Fibroblast of lung (primary cell): ENCODE measurements at regions not wholly inside any gene's neighbourhood (a gene's known extent, or its start where the extent isn't known, plus 50 kb on each side); places are given as distances from the start of the nearest gene placed in this dataset.

Source experiments
- DNase-seq, 2 donors: peaks; one replicate each; pipeline versions ENCODE4 v3.0.0 to v3.0.0-alpha.2; 2010; ENCODE audit warnings: low read depth in 2 of 2
- H2AFZ ChIP-seq: 2 replicates; pipeline ENCODE4 v1.5.1; 2012; ENCODE audit warnings: low read length, control low read depth, inconsistent platforms
- H3K27ac ChIP-seq: 2 replicates; pipeline ENCODE4 v1.5.1; 2011; ENCODE audit warnings: low read length, control low read depth; ENCODE audit not compliant: insufficient read depth
- H3K27me3 ChIP-seq: 2 replicates; pipeline ENCODE4 v1.5.1; 2011; ENCODE audit warnings: mild to moderate bottlenecking, low read length; ENCODE audit not compliant: control insufficient read depth, insufficient read depth
- H3K36me3 ChIP-seq: 2 replicates; pipeline ENCODE4 v1.5.1; 2011; ENCODE audit warnings: low read length; ENCODE audit not compliant: control insufficient read depth, insufficient read depth
- H3K4me1 ChIP-seq: 2 replicates; pipeline ENCODE4 v1.5.1; 2011; ENCODE audit warnings: low read length; ENCODE audit not compliant: control insufficient read depth, insufficient read depth; ENCODE audit errors: extremely low read depth
- H3K4me2 ChIP-seq: 2 replicates; pipeline ENCODE4 v1.5.1; 2011; ENCODE audit warnings: low read length, control low read depth; ENCODE audit not compliant: insufficient read depth; ENCODE audit errors: extremely low read depth
- H3K4me3 ChIP-seq, 4 experiments: fragments of 200-600 bp in 1 of 4; sonication (generic) in 1 of 4; replicated peaks in 1 of 4; 2 replicates each; pipeline ENCODE4 v1.5.1; 2011 to 2016; ENCODE audit warnings: low read length in 4 of 4, low read depth in 3 of 4, mild to moderate bottlenecking in 3 of 4, control low read depth in 2 of 4, inconsistent platforms in 1 of 4, mixed read lengths in 1 of 4; ENCODE audit not compliant: insufficient read depth in 1 of 4; ENCODE audit errors: control extremely low read depth in 1 of 4
- H3K79me2 ChIP-seq: 2 replicates; pipeline ENCODE4 v1.5.1; 2012; ENCODE audit warnings: mild to moderate bottlenecking, low read length, inconsistent platforms; ENCODE audit not compliant: control insufficient read depth, insufficient read depth
- H3K9ac ChIP-seq: 2 replicates; pipeline ENCODE4 v1.5.1; 2011; ENCODE audit warnings: mild to moderate bottlenecking, low read length, control low read depth; ENCODE audit not compliant: insufficient read depth
- H3K9me3 ChIP-seq: 2 replicates; pipeline ENCODE4 v1.5.1; 2012; ENCODE audit warnings: low read depth, low read length; ENCODE audit not compliant: control insufficient read depth, insufficient read depth
- H4K20me1 ChIP-seq: 2 replicates; pipeline ENCODE4 v1.5.1; 2011; ENCODE audit warnings: low read length; ENCODE audit not compliant: control insufficient read depth, insufficient read depth; ENCODE audit errors: extremely low read depth
- EZH2 ChIP-seq: IDR thresholded peaks from 2 replicates; pipeline ENCODE4 v1.5.1; 2012; ENCODE audit warnings: low read length, control low read depth, mild to moderate bottlenecking; ENCODE audit errors: missing control alignments
- TF ChIP-seq, protein P1 (sequence below), 2 donors: IDR thresholded peaks in 1 of 2; conservative IDR thresholded peaks in 1 of 2; 1 replicate in 1 of 2; 2 replicates in 1 of 2; pipeline ENCODE4 v1.5.1; 2011 to 2012; ENCODE audit warnings: low read length in 2 of 2, control low read depth in 1 of 2, inconsistent platforms in 1 of 2, low read depth in 1 of 2, mild to moderate bottlenecking in 1 of 2

DNA sequence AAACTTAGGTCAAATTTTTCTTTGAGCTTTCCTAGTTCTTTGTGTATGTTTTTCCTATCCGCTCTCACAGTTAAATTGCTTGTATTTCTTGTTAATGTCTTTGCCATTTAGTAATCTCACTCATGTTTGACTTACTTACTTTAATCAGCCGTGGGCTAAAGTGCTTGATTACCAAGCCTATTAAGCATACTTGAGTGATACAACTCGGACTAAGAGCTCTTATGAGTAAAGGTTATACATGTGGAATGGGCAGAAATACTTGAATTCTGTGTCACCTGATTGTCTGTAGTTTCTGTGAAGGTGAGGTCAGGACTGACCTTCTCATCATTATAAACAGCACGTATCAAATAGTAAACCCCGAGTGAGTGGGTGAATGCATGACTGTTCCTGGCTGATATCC lies 664.5 kb downstream of the PDHA2 start:
- no peaks in the 10 kb centered on the region for H3K36me3 ChIP-seq
- no peak for TF ChIP-seq EZH2
- TF ChIP-seq, protein P1, sequence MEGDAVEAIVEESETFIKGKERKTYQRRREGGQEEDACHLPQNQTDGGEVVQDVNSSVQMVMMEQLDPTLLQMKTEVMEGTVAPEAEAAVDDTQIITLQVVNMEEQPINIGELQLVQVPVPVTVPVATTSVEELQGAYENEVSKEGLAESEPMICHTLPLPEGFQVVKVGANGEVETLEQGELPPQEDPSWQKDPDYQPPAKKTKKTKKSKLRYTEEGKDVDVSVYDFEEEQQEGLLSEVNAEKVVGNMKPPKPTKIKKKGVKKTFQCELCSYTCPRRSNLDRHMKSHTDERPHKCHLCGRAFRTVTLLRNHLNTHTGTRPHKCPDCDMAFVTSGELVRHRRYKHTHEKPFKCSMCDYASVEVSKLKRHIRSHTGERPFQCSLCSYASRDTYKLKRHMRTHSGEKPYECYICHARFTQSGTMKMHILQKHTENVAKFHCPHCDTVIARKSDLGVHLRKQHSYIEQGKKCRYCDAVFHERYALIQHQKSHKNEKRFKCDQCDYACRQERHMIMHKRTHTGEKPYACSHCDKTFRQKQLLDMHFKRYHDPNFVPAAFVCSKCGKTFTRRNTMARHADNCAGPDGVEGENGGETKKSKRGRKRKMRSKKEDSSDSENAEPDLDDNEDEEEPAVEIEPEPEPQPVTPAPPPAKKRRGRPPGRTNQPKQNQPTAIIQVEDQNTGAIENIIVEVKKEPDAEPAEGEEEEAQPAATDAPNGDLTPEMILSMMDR (conservative IDR thresholded peaks at IDR 0.05 in 1 of 2, IDR thresholded peaks at IDR 0.05 in 1 of 2; ENCODE audit: low read depth in 1 of 2, low read length in 2 of 2), result no peak

DNA sequence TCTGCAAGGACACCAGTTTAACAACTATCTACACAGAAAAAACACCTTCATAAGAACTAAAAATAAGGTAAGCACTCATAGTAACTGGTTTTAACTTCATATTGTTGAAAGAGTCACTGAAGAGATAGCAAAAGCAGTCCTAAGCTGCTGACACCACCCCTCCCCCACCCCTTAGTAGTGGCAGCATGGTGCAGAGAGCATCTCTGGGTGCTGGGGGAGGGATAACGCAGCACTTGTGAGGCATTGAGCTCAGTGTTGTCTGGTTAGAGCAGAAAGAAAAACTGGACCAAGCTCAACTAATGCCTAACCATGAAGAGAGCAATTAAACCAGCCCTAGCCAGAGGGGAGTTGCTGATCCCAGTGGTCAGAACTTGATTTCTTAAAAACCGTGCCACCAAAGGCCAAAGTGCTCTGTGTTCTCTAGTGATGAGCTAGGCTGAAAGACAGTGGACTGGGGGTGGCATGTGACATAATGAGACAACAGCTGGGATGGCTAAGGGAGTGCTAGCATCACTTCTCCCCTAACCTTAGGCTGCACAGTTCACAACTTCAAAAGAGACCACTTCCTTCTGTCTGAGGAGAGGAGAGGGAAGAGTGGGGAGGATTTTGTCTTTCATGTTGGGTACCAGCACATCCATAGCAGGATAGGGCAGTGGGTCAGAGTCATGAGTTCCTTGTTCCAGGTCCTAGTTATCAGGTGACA lies 669.3 kb downstream of the PDHA2 start:
- H3K79me2 ChIP-seq, result no peaks in the 10 kb centered on the region

More for the DNA sequence above, 664.5 kb downstream of the PDHA2 start:
- H3K4me3 ChIP-seq, result no peak overlapping the region
- H3K4me1 ChIP-seq, result no peaks in the 10 kb centered on the region
- H3K27ac ChIP-seq, result no peak overlapping the region
- H3K79me2 ChIP-seq, result no peaks in the 10 kb centered on the region
- no peaks in the 10 kb centered on the region for H4K20me1 ChIP-seq
- no peak overlapping the region for H3K9ac ChIP-seq
- no peak overlapping the region for H2AFZ ChIP-seq
- DNase-seq, result no peak
- H3K9me3 ChIP-seq, result no peaks in the 10 kb centered on the region
- no peak overlapping the region for H3K4me2 ChIP-seq
- no peaks in the 10 kb centered on the region for H3K27me3 ChIP-seq

DNA sequence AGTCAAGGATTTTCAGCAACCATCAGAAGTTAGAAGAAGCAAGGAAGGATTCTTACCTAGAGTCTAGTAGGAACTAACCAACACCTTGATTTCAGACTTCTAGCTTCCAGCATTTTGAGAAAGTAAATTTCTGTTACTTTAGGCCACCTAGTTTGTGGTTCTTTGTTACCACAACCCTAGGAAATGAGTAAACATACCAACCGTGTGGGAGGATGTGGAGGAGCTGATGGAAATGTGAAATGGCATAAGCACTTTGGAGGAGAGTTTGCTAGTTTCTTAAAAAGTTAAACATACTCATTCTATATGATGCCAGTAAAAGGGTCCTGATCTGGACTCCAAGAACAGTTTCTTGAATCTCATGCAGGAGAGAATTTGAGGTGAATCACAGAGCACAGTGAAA lies 679.4 kb downstream of the PDHA2 start:
- Histone ChIP-seq H3K9me3 (no peaks in the 10 kb centered on the region), H3K36me3 (no peaks in the 10 kb centered on the region), H3K4me1 (no peaks in the 10 kb centered on the region), H4K20me1 (no peaks in the 10 kb centered on the region), H3K27ac (no peak overlapping the region), H2AFZ (no peak overlapping the region), H3K27me3 (no peaks in the 10 kb centered on the region), H3K4me3 (no peak overlapping the region), H3K79me2 (no peaks in the 10 kb centered on the region), H3K9ac (no peak overlapping the region), H3K4me2 (no peak overlapping the region)
- no peak for TF ChIP-seq EZH2
- TF ChIP-seq, protein P1 (conservative IDR thresholded peaks at IDR 0.05 in 1 of 2, IDR thresholded peaks at IDR 0.05 in 1 of 2; ENCODE audit: low read depth in 1 of 2, low read length in 2 of 2), result no peak
- peak in 1 of 2 donors; percentile 18 for DNase-seq

More for the DNA sequence above, 669.3 kb downstream of the PDHA2 start:
- Histone ChIP-seq H3K9me3 (no peaks in the 10 kb centered on the region), H3K9ac (no peak overlapping the region), H3K27ac (no peak overlapping the region), H4K20me1 (no peaks in the 10 kb centered on the region), H3K4me3 (no peak overlapping the region), H3K27me3 (no peaks in the 10 kb centered on the region), H3K4me1 (no peaks in the 10 kb centered on the region), H3K36me3 (no peaks in the 10 kb centered on the region), H3K4me2 (no peak overlapping the region), H2AFZ (no peak overlapping the region)
- no peak for TF ChIP-seq EZH2
- TF ChIP-seq, protein P1 (conservative IDR thresholded peaks at IDR 0.05 in 1 of 2, IDR thresholded peaks at IDR 0.05 in 1 of 2; ENCODE audit: low read depth in 1 of 2, low read length in 2 of 2), result no peak
- DNase-seq, result no peak
